Suprapubic skin (tissue), 4 donors: ENCODE measurements at regions not wholly inside any gene's neighbourhood (a gene's known extent, or its start where the extent isn't known, plus 50 kb on each side); places are given as distances from the start of the nearest gene placed in this dataset.

Experiments
- POLR2A ChIP-seq, 2 donors: fragments of 450-650 bp; IDR thresholded peaks; one replicate each; pipeline ENCODE4 v1.6.1; 2017; ENCODE audit warnings: antibody characterized with exemption in 2 of 2, mild to moderate bottlenecking in 2 of 2, moderate library complexity in 2 of 2
- POLR2AphosphoS5 ChIP-seq, 3 donors: sonication (generic); formaldehyde crosslinking; IDR thresholded peaks; one replicate each; pipeline ENCODE4 v1.6.1; 2017; ENCODE audit warnings: antibody characterized with exemption in 3 of 3
- TF ChIP-seq, protein P1 (sequence below), 2 donors: fragments of 200-600 bp in 1 of 2; fragments of 450-650 bp in 1 of 2; sonication (generic) in 1 of 2; IDR thresholded peaks; one replicate each; pipeline ENCODE4 v1.5.1; 2016 to 2019; ENCODE audit warnings: antibody characterized with exemption in 2 of 2, mild to moderate bottlenecking in 1 of 2, moderate library complexity in 1 of 2

DNA sequence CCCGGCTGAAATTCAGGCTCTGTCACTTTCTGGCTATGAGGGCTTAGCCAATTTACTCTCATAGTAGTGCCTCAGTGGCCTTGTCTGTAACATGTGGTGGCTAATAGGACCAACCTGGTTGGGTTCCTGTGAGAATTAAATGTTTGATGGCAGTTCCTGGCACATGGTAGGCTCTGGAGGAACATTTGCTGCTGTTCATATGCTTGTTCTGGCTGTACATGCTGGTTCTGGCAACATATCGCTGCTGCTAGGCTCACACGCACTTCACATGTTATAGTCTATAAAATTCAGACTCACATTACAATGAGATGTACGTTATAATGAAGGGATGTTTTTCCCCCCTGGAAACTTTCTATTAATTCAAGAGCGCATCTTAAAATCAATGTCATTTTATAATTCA is 417.7 kb upstream of the GYPC start:
- TF ChIP-seq, protein P1, sequence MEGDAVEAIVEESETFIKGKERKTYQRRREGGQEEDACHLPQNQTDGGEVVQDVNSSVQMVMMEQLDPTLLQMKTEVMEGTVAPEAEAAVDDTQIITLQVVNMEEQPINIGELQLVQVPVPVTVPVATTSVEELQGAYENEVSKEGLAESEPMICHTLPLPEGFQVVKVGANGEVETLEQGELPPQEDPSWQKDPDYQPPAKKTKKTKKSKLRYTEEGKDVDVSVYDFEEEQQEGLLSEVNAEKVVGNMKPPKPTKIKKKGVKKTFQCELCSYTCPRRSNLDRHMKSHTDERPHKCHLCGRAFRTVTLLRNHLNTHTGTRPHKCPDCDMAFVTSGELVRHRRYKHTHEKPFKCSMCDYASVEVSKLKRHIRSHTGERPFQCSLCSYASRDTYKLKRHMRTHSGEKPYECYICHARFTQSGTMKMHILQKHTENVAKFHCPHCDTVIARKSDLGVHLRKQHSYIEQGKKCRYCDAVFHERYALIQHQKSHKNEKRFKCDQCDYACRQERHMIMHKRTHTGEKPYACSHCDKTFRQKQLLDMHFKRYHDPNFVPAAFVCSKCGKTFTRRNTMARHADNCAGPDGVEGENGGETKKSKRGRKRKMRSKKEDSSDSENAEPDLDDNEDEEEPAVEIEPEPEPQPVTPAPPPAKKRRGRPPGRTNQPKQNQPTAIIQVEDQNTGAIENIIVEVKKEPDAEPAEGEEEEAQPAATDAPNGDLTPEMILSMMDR (IDR thresholded peaks at IDR 0.05): no peak
- TF ChIP-seq POLR2AphosphoS5 (IDR thresholded peaks at IDR 0.05) (no peak), POLR2A (IDR thresholded peaks at IDR 0.05) (no peak)
